NT2/D1 (cell line): ENCODE measurements at regions not wholly inside any gene's neighbourhood (a gene's known extent, or its start where the extent isn't known, plus 50 kb on each side); places are given as distances from the start of the nearest gene placed in this dataset.

Source experiments
- DNase-seq: peaks from one replicate; pipeline ENCODE4 v3.0.0-alpha.2; 2011; ENCODE audit warnings: low read depth, low spot score
- H3K27me3 ChIP-seq: 2 replicates; pipeline ENCODE4 v1.6.0; 2011; ENCODE audit warnings: mild to moderate bottlenecking; ENCODE audit not compliant: insufficient read length, insufficient read depth
- H3K36me3 ChIP-seq: 2 replicates; pipeline ENCODE4 v1.6.1; 2011; ENCODE audit warnings: mild to moderate bottlenecking, low read length, mixed read lengths; ENCODE audit not compliant: insufficient read depth, insufficient read length
- H3K4me1 ChIP-seq: 2 replicates; pipeline ENCODE4 v1.5.1; 2011; ENCODE audit not compliant: insufficient read depth, insufficient read length
- H3K4me3 ChIP-seq: 2 replicates; pipeline ENCODE4 v1.5.1; 2011; ENCODE audit warnings: low read depth; ENCODE audit not compliant: insufficient read length
- H3K9ac ChIP-seq: 2 replicates; pipeline ENCODE4 v1.6.0; 2011; ENCODE audit warnings: low read depth; ENCODE audit not compliant: insufficient read length
- H3K9me3 ChIP-seq: 2 replicates; pipeline ENCODE4 v1.5.1; 2011; ENCODE audit warnings: mild to moderate bottlenecking, low read length; ENCODE audit not compliant: insufficient read depth
- SUZ12 ChIP-seq: IDR thresholded peaks from 2 replicates; pipeline ENCODE4 v1.6.1; 2011; ENCODE audit not compliant: insufficient read length, insufficient read depth; ENCODE audit errors: extremely low read depth
- YY1 ChIP-seq: IDR thresholded peaks from 2 replicates; pipeline ENCODE4 v1.6.1; 2011; ENCODE audit not compliant: insufficient read length, insufficient read depth
- ZNF274 ChIP-seq: IDR thresholded peaks from 2 replicates; pipeline ENCODE4 v1.6.1; 2011; ENCODE audit warnings: mild to moderate bottlenecking, low read depth, low read length

DNA sequence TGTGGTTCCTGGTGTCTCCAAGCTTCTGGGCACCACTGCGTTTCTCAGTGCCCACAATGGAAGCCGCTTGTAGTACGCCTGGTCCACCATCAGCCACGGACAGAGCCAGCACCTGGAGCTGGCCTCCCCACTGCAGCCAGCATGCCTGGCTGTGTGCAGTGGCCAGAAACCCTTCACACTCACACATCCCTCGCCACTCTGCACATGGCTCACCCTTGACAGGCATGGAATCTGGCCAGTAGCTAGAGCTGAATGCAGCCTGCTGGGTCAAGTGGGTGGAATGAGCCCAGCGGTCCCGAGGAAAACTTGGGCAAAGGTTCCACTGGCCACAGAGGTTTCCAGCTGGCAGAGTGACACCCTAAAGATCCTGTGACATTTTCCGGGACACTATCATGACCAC is 146.0 kb upstream of the ADO start:
- peaks cover 12% of the 10 kb centered on the region; the same call in 1 of the 2 replicates for H3K9me3 ChIP-seq
- H3K4me1 ChIP-seq: no peaks in the 10 kb centered on the region
- H3K36me3 ChIP-seq: no peaks in the 10 kb centered on the region
- H3K4me3 ChIP-seq: no peak overlapping the region
- H3K9ac ChIP-seq: no peak overlapping the region
- no peak for DNase-seq
- H3K27me3 ChIP-seq: no peaks in the 10 kb centered on the region
- TF ChIP-seq ZNF274 (no peak), SUZ12 (no peak), YY1 (no peak)

DNA sequence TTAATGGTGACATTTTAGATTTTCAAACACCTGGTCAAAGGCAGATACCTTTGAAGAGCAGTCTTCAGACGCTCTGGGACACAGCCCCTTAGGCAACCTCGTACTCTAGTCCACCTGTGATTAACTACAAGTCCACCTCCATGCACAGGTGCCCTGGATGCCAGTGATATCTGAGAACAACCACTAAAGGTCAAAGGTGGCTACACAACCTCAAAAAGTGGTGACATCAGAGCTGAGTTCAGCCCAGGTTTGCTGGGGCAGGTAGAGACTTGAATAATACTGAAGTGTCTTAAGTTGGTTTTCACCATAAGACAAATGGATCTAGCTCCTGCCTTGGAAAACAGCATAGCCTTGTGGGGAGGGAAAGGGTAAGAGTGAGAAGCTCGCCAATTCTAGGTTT is 143.4 kb upstream of the ADO start:
- Histone ChIP-seq H3K4me3 (no peak overlapping the region), H3K9ac (no peak overlapping the region), H3K36me3 (no peaks in the 10 kb centered on the region), H3K4me1 (no peaks in the 10 kb centered on the region), H3K9me3 (peaks cover 12% of the 10 kb centered on the region; the same call in 1 of the 2 replicates), H3K27me3 (no peaks in the 10 kb centered on the region)
- no peak for DNase-seq
- TF ChIP-seq ZNF274: no peak
- TF ChIP-seq YY1: no peak
- no peak for TF ChIP-seq SUZ12

DNA sequence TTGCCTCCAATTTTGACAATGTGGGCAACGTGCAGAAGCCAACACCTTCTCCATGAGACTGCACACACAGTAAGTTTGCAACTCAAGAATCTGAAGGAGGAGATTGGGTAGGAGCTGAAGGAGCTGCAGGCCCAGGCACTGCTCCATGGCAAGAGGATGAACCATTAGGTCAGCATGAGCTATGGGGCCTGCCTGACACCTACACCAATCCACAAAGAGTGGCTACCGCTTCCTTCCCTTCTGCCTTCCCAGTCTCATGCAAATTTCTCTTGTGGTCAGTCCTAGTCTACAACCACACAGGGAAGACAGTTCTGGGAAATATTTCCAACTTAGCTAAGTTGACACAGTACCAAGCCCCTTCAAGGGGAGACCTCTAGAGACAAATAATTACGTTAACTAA is 142.0 kb upstream of the ADO start:
- Histone ChIP-seq H3K36me3 (no peaks in the 10 kb centered on the region), H3K4me3 (no peak overlapping the region), H3K27me3 (no peaks in the 10 kb centered on the region), H3K9me3 (peaks cover 12% of the 10 kb centered on the region; the same call in 1 of the 2 replicates), H3K9ac (no peak overlapping the region), H3K4me1 (no peaks in the 10 kb centered on the region)
- TF ChIP-seq SUZ12 (no peak), ZNF274 (no peak), YY1 (no peak)
- DNase-seq: no peak

DNA sequence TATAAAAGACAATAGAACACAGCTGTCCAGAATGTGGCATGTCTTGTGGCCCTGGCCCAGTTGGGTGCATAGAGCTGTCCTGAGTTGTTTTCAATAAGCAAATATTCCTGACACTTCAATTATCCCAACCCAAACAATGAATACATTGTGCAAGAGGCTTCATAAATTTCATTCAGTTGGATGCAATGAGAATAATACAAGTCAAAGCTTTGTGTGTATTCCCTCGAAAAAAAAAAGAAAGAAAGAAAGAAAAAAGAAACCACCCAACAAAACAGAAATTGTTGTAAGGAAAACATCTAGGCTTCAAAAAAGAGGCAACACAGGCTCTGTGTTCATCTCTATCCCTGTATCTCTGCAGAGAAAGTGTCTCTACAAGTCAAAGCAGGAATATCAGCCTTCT is 138.7 kb upstream of the ADO start:
- Histone ChIP-seq H3K27me3 (no peaks in the 10 kb centered on the region), H3K4me1 (no peaks in the 10 kb centered on the region), H3K9ac (no peak overlapping the region), H3K4me3 (no peak overlapping the region), H3K36me3 (no peaks in the 10 kb centered on the region), H3K9me3 (peaks cover 12% of the 10 kb centered on the region; the same call in 1 of the 2 replicates)
- TF ChIP-seq YY1: no peak
- no peak for TF ChIP-seq ZNF274
- TF ChIP-seq SUZ12: no peak
- DNase-seq: no peak

DNA sequence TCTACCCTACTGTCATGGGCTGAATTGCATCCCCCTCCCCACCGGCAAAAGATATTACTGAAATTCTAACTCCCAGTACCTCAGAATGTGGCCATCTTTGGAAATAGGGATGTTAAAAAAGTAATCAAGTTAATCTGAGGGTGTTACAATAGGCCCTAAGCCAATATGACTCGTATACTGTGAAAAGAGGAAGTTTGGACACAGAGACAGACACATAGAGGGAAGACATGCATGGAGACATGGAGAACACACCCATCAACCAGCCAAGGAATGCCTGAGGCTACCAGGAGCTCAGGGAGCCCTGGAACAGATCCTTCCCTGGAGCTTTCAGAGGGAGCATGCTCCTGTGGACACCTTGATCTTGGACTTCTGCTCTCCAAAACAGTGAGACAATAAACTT is 138.2 kb upstream of the ADO start:
- no peaks in the 10 kb centered on the region for H3K4me1 ChIP-seq
- H3K27me3 ChIP-seq: no peaks in the 10 kb centered on the region
- no peak for TF ChIP-seq SUZ12
- no peak for TF ChIP-seq YY1
- no peak for TF ChIP-seq ZNF274
- peaks cover 12% of the 10 kb centered on the region; the same call in 1 of the 2 replicates for H3K9me3 ChIP-seq
- no peak overlapping the region for H3K4me3 ChIP-seq
- no peak overlapping the region for H3K9ac ChIP-seq
- no peaks in the 10 kb centered on the region for H3K36me3 ChIP-seq
- no peak for DNase-seq

DNA sequence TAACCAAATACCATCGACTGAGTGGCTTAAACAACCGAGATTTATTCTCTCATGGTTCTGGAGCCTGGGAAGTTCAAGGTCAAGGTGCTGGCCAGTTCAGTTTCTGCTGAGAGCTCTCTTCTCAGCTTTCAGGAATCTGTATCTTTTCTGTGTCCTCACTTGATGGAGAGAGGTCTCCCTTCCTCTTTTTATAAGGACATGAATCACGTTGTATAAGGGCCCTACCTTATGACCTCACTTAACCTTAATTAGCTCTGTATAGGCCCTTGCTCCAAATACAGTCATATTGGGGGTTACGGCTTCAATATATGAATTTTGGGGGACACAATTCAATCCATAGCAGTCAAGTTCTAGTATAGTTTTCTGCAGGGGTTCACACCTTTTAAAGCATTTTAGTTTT is 135.2 kb upstream of the ADO start:
- Histone ChIP-seq H3K36me3 (no peaks in the 10 kb centered on the region), H3K9ac (no peak overlapping the region), H3K9me3 (no peaks in the 10 kb centered on the region), H3K4me3 (no peak overlapping the region), H3K27me3 (no peaks in the 10 kb centered on the region), H3K4me1 (no peaks in the 10 kb centered on the region)
- TF ChIP-seq YY1 (no peak), SUZ12 (no peak), ZNF274 (no peak)
- DNase-seq: no peak

DNA sequence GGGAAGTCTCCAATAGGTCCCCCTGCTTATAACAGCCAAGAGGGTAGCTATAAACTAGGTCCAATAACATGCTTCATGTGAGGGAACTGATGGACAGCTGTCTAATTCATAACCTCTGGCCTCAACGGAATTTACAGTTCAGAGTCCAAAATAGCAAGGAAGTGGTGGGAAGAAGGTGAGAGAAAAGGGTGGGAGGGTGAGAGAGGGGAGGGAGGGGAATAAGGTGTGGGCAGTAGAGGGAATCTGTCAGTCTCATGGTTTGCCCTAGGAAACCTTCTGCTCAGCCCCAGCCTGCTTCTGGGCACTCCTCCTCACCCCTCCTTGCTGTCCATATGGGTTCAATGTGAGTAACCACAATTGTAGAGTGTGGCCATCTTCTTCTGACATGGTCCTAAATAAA is 133.4 kb upstream of the ADO start:
- Histone ChIP-seq H3K9ac (no peak overlapping the region), H3K4me3 (no peak overlapping the region), H3K4me1 (no peaks in the 10 kb centered on the region), H3K27me3 (no peaks in the 10 kb centered on the region), H3K36me3 (no peaks in the 10 kb centered on the region), H3K9me3 (no peaks in the 10 kb centered on the region)
- TF ChIP-seq ZNF274 (no peak), YY1 (no peak), SUZ12 (no peak)
- DNase-seq: no peak
